IPS DF 19.7 (cell line): ENCODE measurements at regions not wholly inside any gene's neighbourhood (a gene's known extent, or its start where the extent isn't known, plus 50 kb on each side); places are given as distances from the start of the nearest gene placed in this dataset.

ENCODE experiments used
- DNase-seq: peaks from one replicate; pipeline ENCODE4 v3.0.0-alpha.2; 2013; ENCODE audit warnings: low read depth, low spot score

DNA sequence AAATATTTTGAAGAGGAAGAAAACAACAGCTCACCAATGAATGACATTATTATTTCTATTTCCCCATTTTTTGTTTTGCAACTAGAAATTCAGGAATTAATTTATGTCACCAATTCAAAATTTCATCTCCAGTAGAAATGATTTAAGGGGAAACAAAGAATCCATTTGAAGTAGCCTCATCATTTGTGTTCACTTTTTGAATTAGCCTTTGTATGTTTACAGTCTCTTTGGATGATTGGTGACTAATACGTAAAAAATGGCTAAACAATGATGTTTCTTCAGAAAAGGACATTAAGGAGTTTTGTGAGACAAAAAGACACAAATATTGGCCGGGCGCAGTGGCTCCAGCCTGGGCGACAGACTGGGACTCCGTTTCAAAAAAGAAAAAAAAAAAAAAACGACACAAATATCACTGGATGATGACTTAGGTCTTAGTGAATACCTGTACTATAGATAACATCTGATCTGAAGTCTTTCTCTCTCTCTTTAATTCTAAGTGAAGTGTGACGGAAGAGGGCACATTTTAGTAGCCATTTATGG lies 313.2 kb downstream of the PIK3C3 start:
- DNase-seq = no peak

DNA sequence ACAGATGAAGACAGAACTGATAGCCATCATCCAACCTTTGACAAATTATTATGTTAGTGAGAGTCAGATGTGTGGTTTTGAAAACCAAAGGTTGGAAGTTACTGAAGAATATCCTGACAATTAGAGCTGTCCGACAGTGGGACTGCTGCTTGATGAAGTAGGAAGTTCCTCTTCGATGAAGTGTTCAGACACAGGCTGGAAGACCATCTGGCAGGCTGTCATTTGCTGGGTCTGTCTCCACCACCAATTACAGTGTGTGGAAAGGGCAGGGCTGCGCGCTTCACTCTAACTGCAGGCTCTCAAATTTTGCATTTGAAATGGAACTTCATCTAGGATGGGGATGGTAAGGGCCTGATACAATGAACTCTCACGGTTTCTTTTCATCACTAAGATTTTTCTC lies 313.8 kb downstream of the PIK3C3 start:
- no peak for DNase-seq

DNA sequence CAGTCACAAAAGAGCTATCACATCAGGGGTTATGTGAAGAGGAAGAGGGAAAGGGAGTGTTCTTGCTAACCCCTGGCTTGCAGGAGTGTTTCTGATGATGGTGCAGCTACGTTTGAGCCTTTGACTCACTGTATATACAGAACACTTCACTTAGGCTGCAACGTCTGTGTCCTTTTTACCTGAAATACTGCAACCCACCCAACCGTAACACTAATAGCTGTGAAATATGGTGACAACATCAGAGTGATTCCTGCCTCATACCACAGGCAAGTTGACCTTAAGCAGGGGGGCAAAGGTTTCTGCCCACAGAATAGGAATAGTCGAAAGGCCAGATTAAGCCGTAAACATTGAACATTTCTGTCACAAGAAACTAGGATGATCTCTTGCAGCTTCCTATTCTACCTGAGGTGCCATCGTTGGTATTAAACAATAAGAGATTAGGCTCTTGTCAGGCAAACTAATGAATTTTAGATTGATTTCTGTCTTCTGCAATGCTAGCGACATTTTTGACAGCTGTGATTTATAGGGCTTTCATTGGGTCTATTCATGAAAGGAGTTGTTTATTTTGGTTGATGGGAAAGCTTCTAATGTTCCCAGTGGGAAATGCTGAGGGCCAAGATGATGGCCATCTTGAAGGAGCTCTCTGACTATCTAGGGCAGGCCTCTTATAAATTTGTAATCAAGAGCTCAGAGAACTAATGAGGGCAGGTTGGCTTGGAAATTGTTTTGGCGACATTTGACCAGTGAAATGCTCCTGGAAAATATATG lies 316.8 kb downstream of the PIK3C3 start:
- DNase-seq = no peak

DNA sequence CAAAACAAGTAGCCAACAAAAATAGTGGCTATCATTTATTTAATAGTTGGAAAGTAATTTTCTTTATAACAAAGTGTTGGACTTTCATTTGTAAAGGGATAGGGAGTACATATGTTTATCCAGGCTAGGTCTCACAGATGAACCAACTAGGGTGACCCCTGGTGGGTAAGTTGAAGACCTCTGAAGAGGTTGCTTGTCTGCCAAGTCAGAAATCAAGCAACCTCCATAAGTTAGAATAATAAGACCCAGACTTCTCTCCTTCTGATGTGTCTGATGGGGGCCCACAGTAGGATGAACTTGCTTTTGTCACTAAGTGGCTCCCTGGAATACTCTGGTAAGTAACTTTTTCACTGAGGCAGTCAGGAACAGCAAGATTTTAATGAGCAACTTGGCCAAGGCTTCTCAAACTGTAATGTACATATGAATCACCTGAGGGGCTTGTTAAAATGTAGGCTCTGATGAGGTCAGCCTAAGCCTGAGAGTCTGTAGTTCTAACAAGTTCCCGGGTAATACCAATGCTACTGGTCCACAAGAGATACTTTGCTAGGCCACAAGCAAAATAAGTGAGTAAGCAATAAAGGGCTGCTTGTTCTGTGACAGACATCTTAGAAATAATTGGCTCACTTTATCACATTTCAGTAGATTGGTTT lies 319.6 kb downstream of the PIK3C3 start:
- DNase-seq = no peak

DNA sequence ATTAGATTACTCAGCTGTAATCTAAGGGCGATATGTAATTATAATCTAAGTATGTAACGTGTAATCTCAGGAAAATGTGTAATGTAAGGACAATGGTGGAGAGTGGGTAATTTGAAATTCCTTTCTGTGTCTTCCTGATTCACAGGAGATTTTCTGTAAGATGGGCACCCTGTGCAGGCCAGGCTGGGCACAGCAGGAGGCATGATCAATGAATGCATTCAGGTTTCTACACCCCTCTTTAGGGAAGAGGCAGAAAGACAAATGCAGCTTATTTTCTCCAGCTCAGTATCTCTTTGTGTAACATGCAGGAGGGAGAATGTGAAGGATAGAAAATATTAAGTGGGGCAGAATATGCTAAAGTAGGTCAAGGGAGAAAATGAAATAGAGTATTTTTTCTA lies 320.1 kb downstream of the PIK3C3 start:
- DNase-seq = no peak

DNA sequence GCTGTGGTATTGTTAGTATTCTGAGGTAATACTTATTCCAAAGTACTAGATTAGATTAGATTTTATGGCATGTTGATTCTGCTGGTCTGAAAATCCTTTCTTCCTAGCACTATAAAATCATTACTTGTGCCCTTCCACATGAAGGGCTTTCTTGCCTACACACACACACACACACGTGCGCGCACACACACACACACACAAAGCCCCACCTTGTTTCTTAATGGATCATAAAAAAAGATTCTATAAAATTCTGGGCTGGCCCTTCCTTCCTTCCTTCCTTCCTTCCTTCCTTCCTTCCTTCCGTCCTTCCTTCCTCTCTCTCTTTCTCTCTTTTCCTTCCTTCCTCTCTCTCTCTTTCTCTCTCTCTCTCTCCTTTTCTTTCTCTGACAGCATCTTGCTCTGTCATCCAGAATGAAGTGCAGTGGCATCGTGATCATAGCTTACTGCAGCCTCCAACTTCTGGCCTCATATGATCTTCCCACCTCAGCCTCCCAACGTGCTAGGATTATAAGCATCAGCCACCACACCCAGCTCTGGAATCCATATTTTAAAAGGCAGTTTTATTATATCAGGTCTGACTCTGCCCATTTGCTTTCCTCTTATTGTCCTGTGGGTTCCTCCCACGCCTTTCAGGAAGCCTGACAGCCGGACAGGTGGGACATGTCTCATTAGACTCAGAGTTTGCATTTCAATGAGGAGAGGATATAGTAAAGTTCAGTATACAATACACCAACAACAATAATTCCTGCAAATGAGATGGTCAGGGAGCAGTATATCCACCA lies 321.1 kb downstream of the PIK3C3 start:
- DNase-seq = no peak

DNA sequence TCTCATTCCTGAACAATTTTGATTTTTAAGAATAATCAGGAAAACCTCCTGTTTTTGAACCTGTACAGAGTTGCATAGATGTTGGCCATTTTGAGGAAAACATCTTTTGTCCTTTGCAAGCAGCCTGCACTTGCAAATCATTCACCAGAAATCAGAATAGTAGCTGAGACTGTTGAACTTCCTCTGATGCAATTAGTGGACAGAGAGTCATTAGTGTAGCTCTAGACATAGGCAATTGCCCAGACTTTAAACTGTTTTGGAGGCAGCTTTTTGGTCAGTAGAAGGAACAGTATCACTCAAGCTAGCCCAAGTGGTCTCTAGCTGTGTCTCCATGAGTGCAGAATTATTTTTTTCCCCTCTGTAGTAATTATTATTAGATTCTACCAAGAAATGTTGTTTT lies 326.1 kb downstream of the PIK3C3 start:
- no peak for DNase-seq

DNA sequence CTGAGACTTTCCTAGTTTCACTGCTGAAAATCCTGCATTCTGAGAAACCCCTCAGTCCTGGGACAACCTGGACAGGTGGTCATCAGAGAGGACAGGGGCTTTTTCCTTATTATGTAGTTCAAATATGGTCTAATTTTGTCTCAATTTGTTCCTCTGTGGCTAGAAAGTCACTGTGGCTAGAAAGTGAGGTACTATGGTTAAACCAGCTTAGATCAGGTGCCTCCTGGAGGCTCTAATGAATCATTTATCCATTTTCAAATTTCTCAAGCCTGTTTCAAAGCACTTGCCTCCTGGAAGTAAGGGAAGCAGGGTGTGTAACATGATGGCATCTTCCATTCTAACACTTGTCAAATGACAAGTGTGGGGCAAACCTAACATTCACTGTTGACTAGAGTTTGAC lies 326.8 kb downstream of the PIK3C3 start:
- no peak for DNase-seq

DNA sequence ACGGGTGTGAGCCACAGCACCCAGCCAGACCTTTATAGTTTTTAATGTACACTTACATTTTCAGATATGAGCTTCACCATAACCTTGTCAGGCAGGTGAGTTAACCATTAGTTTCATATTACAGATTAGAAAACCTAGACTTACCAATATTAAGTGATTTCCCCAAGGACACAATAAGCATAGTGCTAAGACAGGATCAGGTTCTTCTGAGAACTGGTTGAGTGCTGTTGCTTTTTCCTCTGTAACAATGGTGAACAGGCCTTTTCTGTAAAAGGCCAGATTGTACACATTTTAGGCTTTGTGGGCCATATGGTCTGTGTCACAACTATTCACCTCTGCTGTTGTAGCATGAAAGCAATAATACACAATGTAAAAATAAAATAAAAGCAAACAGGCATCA lies 332.0 kb downstream of the PIK3C3 start:
- no peak for DNase-seq

DNA sequence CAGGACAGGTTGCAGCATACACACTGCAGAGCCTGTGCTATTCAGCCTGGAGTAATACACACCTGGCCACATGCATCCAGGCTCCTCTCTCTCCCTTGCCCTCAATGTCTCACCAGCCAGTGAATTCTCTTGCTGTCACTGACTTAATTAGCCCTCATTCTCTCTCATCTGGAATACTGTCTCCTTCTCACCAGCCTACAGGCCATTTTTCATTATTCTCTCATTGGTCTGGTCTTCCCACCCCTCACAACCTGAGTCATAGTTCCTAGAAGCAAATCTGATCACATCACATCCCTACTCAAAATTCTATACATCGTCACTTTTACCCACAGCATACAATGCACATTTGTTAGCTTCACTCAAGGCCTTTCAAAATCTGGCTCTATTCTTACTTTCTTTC lies 333.1 kb downstream of the PIK3C3 start:
- no peak for DNase-seq

DNA sequence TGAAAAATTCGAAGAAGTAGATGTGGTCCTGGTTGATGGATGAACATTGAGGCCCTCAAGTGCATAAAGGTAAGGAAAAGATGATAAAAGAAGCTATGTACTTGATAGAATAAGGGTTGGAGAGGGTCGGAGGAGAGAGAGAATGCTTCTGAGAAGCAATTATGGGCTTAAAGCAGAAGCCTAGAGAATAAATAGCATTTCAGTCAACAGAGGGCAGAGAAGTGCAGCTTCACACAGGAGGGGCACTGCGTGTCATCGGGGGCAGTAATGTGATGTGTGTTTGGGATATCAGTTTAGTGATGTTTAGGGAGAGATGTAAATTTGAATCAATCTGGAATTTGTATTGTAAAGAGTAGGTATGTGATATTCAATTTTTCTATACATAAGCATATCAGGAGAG lies 334.5 kb downstream of the PIK3C3 start:
- no peak for DNase-seq

DNA sequence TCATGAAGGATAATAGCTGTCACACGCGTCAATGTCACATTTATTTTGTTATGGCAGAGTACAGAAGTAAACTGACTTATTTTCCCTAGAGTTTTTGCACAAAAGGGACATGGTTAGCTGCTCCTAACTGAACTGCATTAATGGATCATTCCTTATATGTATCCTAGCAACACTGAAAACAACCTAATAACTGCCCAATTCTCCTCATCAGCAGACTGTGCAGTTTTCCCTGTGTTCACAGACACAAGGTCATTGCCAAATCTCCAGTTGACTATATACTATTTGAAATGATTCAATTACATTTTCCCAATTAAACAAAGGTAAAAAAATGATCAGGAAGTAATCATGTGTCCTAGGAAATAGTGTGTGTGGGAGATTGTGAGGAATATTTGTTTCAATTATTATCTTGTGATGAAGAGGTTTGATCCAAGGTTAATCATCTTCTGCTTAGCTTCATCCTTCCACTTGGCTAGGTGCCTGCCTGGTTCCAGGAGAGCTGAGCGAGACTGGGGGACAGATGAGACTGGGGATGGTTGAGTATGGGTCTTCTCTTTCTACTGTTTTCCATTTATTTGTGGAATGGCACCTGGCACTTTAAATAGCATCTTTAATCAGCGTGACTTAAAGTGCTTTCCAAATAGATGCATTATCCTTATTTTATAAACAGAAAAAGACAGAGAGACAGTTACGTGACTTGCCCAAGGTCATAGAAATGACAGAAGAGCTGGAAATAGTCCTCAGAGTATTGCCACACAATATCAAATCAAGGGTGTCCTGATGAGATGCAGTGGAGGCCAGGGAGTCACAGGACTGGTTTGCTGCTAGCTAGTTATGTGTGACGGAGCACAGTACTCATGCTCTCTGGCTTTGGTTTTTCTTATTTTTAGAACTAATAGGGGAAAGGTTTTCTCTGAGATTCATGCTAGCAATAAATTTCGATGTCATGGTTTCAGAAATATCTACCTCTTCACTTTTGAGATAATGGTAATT lies 335.6 kb downstream of the PIK3C3 start:
- DNase-seq = no peak

DNA sequence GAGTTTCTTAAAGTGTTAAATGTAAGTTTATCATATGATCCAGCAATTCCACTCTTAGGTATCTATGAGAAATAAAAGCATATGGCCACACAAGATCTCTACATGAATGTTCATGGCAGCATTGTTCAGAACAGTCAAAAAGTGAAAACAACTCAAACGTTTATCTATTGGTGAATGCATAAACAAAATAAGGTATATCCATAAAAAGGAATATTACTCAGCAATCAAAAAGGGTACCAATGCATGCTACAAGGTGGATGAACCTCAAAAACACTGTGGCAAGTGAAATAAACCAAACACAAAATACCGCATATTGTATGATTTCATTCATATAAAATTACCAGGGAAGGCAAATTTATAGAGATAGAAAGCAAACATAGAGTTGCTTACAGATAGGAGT lies 337.6 kb downstream of the PIK3C3 start:
- no peak for DNase-seq

DNA sequence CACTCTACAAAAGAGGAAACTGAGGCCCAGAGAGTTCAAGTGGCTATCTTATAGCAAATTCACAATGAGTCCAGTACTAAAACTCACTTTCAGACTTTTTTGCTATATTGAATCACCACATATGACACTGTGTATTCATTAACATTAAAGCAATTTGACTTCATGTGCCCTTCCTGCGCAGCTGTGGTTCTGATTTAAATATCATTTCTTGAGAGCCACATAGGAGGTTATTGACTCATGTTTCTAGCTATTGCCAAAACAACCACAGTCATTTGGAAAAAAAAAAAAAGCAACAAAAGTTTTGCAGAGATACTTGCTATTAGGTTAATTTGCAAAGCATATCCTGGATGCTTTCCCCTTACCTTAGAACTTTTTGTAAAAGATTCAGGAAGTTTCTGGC lies 341.2 kb downstream of the PIK3C3 start:
- no peak for DNase-seq

DNA sequence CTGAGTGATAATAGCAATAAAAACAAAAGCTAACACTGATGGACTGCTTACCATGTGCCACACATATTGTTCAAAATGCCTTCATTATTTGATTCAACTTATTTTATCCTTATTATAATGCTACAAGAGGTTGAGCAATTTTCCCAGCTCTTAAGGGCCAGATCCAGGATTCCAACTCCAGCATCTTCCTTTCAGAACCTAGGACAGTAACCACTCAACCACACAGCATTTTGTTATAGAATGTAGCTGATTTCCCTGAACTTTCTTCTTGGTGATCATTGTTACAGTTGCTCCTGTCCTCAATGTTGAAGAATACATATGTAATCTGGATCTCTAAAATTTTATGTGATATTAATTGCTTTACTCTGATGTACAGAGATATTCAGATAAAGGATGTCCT lies 341.7 kb downstream of the PIK3C3 start:
- DNase-seq = no peak

DNA sequence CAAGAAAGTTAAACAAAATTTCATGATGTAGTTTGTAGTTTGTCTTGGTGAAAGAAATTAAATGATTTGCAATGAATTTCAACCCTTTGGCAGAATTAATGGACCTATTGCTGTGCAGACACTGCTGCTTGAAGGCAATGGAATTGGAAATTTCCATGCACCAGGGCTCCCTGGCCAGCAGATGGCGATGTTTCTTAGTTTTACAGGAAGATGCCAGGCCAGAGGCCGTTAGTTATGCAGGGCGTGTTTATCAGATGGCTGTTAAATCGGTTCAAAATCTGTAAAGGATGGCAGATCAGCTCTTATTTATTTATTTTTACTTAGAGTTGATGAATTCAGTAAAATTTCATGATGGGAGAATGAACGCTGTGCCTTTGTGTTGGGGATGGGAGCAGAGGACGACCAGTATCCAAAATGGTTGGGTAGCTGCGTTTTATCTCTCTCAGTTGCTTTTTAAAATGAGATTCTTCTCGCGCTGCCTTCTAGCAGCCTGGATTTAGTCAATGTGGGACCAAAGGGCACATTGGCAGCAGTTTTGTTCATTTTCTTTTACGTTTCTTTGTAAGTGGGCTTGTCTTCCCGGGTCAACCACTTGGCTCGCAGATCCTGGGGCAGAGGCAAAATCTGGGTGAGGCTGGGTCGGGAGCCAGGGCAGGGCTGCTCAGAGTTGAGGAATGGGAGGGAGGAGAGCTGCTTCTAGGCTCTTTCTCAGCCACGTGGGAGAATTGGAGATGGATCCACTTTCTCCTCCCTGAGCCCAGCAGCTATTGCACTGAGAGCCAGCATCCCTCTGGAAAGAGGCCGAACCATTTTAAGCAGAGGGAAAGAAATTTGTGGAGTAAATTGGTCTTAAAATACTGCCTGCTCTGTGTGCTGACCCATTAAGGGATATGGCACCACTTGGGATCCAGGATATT lies 344.0 kb downstream of the PIK3C3 start:
- no peak for DNase-seq

DNA sequence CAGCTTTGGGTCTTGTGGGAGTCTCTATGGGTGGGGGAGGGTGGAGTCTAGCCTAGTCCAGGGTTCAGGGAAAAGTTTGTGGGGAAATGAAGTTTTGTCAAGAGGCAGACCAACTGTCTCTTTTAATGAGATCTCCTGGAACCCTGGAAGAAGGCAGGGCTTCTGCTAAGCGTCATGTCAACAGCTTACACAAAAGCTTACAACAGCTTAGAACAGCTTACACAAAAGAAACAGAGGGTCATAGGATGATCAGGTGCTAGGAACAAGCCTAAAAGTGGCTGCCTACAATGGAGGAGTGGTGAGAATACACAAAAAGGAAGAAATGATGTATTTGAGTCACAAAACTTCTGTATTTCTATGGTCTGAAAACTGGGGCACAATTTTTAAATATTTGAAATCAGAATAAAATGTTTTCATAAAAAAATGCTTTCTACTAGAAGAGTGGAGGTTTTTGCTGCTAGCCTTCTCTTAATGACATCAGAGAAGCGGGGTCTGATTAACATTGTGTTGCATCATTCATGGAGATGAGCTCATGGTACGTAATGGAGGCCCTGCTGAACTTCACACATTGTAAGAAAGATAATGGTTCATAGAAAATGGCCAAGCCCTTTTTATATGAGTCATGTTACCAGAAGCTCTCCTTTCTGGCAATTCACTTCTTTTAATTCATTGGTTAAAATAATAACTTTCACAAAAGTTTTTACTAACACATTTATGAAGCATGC lies 351.0 kb downstream of the PIK3C3 start:
- no peak for DNase-seq

DNA sequence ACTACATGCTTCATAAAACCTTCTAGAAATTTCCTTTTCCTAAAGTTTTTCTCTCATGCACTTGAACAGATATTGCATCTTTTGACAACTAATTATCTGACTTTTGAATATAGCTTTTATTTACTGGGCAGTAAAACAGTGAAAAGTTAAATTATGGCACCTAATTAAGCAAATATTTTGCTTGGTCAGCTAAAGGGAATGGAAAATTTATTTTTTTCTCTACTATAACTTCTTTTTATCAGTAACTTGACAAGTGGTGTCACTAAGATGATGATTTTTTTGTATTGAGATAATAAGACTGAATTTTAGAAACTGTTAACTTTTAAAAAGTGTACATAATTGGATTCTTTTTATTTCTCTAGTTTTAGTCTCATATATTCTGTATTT lies 351.6 kb downstream of the PIK3C3 start:
- DNase-seq = no peak

DNA sequence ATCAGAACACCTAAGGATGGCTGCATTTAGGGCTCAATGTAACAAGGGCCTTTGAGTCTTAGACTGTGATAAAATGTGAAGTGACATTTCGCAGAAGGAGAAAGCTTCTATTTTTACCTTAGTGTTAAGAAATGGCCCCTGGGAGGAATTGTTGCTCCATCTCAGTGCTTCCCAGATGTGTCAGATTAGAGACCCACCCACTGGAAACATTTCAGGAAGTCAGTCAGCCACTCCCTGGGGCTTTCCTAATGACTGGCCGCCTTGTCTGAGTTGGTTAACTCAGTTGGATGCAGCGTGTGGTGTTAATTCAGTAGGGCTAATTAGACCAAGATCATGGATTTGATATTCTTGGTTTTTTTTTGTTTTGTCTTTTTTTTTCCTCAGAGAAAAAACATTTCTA lies 355.9 kb downstream of the PIK3C3 start:
- DNase-seq = no peak

DNA sequence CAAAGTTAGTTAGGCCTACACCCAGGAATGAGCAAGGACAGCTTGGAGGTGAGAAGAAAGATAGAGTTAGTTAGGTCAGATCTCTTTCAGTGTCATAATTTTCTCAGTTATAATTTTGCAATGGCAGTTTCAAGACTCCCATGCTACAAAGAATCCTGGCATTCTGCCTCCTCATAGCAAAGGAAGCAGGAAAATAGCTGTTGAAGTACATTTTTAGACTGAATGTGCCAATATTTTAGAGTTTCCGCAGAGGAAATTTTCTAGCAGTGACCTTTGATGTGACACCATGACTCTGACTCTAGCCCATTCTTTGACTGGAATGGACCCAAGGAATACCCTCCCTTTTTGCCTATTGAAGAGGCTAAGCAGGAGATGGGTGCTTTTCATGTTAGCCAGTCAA lies 371.7 kb downstream of the PIK3C3 start:
- DNase-seq = no peak
